Effector CD8-positive, alpha-beta T cell (primary cell): ENCODE measurements at regions not wholly inside any gene's neighbourhood (a gene's known extent, or its start where the extent isn't known, plus 50 kb on each side); places are given as distances from the start of the nearest gene placed in this dataset.

Experiments
- DNase-seq: peaks from one replicate; lab custom pipeline; 2025; lab: John Stamatoyannopoulos, UW

DNA sequence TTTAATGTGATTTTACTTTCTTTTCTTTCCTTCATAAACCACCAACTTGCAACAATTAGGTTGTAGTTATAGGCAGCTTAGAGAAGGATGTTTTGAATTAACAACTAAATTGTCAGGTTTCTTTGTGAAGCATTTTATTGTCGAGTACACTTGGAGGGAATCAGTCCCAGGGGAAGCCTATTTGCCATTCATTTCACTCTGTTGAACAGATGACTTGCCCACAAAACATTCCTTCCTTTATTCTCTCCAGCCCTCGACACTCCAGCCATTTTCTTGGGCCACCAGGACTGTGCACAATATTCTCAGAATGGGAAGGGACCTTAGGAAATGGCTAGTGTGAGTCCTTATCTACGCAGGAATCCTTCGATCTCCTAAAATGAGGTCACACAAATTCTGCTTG lies 620.6 kb downstream of the SOX6 start:
- no peak for DNase-seq

DNA sequence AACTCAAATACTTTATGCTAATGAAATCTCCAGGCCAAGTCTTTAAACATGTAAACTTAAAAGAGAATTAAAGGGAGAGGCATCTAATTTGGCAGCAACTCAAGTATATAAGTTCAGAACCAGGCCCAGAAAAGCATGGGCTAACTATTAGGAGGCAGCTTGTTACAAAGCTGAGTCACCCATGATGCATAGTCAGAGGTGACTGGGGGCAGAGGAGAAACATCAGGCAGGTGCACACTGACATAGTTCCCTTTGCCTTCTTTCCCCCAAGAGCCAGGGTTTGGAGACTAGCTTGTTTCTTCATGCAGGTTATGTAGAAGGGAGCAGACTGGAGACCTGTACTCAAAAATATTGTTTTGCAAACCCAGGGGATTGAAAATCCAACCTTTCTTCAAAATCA lies 619.0 kb downstream of the SOX6 start:
- no peak for DNase-seq

DNA sequence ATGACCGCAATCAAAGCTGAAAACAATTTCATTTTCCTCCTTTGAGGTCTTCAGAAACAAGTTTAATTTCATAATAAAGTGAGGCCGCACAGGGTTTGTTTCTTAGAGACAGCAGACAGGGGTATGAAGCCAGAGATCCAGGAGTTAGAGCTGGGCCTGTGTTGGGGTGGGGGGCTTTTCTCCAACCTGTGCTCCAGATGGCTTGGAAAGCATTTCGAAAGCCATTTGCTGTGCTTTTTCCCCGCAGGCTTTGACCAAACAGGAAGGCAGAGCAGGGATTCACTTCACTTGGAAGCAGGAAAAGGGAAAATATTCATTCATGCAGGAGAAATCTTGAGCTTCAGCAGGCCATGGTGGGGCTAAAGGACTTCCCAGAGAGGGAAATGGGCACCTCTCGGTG lies 617.4 kb downstream of the SOX6 start:
- DNase-seq = no peak

DNA sequence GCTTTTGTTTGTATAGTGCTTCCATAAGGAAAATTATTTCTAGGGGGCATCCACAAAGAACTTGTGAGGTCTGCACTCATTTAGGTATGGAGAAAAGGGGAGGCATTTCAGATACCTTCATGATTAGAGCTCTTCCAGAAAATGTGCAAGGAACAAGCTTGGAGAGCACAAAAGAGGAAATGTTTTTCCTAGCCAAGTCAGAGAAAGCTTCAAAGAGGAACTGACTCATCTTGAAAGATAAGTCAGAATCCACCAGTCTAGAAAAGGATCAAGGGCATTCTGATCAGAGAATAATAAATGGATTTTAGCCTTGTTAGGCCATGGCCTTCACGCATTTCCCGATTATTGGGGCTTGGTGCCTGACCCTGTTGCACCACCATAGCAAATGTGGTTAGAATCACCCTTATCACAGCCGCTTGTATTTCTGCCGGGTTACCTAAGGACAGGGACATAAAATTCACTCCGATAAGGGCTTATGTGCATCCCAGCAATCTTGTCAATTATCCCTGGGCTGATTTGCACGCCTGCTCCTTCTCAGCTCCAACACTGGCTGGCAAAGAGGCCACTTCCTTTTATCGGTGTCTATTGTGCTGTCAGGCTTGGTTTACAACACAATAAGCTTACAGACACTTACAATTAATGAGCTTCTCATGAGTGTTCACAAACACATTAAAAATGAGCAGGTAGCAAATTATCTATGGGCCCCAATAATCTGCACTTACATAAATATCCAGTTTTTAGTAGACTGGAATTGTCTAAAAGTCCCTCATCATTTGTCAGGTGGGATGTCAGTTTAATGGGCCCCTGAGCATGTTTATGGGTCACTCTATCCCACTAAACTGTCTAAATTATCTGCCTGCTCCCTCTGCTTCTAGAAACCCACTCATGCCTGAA lies 613.5 kb downstream of the SOX6 start:
- no peak for DNase-seq

DNA sequence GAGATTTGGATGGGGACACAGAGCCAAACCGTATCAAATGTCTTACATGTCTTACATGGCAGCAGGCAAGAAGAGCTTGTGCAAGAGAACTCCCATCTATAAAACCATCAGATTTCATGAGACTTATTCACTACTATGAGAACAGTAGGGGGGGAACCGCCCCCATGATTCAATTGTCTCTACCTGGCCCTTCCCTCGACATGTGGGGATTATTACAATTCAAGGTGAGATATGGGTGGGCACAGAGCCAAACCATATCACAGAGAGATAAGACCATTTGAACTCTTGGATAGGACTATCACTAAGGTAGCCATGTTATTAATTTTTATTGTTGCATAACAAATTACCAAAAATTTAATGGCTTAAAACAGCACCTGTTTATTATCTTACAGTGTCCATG lies 611.7 kb downstream of the SOX6 start:
- DNase-seq = no peak

DNA sequence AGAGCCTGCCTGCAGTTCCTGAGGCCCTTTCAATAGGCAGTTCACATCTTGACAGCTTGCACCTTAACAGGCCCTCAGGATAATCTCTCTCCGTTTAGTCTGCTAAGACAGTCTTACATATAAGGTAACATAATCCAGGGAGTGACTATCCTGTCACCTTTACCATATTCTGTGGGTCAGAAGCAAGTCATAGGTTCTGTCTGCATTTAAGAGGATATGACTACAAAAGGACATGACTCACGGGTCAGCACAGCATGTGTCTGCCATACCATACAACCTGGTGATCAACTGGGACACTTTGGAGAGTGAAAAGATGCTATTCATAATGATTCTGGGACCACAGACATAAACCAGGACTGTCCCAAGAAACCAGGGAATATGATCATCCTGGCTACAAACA lies 611.1 kb downstream of the SOX6 start:
- no peak for DNase-seq

DNA sequence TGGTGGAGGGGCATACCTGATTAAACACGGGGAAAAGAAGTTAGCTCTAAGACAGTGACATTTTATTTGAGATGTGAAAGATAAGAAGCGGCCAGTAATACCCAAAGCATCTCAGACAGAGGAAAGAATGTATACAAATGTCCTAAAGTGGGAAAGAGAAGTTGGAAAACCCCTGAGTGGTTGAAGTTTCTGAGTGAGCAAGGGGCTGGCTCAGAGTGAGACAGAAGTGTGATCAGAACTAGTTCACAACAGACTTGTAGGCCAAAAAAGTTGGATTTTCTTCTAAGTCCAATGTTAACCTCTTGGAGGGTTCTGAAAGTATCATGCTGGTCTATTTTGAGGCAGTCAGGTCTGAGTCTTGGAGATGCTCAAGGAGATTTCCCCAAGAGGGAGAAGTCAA lies 608.7 kb downstream of the SOX6 start:
- DNase-seq = no peak

DNA sequence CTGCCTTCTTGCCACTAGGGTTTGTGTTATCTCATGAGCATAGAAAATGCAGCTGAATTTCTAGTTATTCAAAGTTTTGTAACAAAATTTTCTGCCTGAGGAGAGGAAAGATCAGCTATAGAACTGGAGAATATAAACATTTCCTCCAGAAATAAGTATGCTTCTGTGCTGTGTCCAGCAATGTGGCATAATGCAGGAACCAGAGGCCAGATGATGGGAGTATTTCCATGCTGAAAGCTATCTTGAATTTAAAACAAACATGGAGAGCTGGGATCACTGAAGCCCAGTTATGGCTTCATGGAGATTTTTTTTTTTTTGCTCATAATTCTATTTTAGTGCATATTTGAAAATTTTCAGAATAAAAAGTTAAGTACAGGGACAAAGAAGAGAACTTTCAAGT lies 608.2 kb downstream of the SOX6 start:
- DNase-seq = no peak

DNA sequence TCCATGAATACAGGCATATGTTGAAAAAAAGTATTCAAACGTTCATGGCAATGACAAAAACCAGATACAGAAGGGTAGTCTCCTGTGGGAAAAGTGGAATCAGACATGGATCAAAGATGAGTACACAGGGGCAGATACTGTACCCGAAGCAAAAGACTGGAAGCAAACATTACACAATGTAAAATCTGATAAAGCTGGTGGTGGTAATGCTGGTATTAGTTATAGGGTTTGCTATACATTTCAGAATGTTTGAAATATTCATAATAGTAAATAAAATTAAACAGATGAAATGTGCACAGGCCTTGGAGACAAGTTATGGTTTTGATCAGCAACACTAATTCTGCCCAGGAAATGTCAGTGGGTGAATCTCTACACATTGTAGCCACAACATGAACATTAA lies 607.6 kb downstream of the SOX6 start:
- no peak for DNase-seq

DNA sequence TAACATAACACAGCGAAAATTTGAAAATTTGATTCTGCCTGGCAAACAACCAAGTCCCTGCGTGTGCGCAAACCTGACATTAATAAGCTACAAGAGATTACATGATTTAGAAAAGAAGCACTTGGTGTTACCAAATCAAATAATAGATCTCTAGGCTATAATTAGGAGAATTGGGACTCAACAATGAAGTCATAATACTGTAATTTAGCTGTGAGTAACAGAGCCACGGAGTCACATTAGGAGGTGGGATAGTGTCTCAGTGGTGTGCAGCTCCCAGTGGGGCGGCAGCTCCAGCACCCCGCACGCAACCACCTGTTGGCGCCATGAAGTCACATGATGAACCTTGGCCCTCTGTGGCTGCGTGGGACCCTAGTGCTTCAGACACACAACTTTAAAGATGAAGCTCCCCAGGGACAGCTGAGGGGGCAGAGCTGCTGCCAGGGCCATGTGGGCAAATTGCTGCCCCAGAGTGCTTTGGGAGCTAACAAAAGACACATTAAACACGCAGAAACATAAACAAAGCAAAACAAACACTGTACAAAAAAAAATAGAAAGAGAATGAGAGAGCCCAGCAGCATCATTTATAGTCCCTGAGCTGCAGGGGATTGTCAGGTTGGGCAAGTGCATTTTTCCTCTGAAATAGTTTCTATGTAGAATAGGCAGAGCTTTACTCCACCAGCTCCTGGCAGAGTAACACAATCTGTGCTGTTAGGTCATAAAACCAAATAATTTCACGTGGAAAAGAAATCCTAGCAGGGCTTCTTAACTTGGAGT lies 605.6 kb downstream of the SOX6 start:
- no peak for DNase-seq

DNA sequence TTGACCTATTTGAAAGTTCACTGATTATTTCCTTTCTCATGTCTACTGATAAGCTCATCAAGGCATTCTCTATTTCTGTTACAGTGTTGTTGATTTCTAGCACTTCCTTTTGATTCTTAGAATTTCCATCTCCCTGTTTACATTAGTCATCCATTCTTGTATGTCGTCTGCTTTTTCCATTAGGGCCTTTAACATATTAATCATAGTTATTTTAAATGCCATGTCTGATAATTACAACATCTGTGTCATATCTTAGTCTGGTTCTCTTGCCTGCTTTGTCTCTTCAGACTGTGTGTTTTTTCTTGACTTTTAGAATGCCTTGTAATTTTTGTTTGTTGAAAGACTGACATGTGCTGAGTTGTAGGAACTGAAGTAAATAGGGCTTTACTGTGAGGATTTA lies 602.1 kb downstream of the SOX6 start:
- DNase-seq = no peak

DNA sequence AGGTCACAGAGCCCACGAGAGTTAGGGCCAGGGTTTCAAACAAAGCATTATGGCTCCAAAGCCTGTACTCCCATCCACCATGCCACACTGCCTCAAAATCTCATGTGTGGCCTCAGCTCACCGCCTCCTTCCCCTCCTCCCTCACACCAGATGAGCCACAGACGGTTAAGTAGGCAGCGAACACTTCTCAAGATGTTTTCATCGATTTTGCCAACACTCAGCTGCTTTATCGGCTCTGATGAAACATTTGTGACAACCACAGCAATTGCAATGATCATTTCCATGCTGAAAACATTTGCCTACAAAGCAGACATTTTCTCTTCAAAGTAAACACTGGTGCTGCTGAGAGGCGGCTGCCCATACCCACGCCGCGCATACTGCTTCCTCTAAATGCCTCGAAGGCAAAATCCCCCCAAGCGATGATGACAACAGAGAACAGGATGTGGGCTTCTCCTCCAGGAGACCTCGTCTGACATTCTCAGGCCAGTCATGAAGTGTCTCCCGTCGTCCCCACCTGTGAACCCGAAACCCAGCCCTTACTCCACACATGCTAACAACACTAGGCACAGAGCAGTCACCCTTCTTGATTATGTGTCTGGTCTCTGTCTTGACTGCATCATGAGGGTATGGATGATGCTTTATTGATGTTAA lies 599.2 kb downstream of the SOX6 start:
- DNase-seq = no peak

DNA sequence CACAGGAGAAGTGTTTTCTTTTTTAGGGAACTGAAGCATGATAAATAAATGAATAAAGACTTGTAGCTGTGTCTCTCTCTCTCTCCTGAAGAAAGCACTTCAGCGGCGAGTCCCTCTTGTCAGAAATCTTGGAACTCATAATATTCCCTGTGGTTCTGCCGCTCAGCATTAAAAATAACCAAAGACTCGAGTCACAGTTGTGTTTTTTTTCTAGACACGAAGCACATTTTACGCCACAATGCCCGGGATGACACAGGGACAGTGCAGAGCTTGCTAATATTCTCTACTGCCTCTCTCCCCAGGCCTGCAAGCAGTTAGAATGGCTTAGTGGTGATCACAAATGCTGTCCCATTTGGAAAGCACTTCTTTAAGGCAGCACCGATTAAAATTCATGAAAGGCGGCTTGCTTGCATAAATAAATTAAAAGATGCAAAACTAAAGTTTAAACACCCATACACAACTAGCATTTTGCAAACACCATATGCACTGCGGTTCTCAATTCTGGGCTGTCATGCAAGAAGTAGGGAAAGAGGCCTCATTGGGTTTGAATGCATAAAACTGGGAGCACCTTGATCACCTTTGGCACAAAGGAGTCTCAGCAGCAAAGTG lies 597.4 kb downstream of the SOX6 start:
- no peak for DNase-seq

DNA sequence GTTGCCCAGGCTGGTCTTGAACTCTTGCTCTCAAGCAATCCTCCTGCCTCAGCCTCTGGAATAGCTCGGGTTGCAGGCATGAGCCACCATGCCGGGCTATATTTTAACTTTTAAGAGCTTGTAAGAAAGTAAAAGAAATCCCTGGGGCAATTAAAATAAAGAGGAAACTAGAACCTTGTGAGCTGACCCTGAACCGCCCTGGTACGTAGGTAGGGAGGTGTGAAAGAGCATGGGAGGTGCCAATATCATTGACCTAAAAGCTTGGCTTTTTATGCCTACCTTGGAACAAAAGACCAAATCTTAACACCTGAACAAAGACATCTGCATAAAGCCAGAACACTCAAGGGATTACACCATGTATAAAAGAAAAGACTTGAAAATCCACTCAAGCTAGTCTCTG lies 595.1 kb downstream of the SOX6 start:
- DNase-seq = no peak

DNA sequence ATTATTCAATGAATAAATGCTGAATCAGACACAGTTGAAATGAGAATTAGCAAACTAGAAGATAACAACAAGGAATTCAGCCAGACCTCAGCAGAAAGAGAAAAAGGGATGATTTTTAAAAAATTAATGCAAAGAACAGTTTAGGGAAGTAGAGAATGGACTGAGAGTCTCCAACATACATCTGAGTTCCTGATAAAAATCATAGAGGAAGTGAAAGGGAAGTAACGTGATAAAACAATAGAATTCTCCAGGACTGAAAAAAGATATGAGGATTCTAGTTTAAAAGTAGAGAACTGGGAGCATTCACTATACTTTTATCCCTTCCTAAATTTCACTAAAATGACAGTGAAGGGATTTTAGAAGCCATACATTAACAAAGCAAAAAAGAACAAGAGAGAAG lies 592.0 kb downstream of the SOX6 start:
- DNase-seq = no peak

DNA sequence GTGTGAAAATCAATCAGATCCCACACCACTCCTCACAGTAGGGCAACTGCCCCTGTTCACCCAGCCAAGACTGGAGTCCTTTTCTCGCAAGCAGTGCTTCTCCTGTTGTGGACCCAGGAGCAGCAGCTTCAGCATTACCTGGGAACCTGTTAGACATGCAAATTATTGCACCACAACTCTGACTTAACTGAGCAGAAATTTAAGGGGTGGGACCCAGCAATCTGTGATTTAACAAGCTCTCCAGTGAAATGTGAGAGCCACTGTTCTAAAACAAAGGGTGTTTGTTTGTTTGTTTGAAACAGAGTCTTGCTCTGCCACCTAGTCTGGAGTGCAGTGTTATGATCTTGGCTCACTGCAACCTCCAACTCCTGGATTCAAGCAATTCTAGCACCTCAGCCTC lies 591.4 kb downstream of the SOX6 start:
- DNase-seq = no peak

DNA sequence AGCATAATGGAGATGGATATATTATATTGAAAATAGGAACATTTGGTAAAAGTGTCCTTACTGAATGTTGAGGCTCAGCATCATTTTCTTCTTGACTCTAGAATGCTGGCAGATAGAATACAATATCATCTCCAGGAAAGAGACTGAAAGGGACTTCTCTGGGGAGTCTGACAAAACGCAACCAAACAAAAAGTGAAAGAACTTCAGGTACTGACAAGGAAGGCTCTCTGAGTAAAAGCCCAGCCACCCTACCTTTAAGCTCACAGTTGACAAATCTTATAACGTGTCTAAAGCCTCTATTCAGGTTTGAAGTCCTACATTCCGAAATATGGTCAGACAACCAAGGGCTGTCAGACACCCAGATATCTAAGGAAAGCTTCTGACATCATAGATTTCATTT lies 590.8 kb downstream of the SOX6 start:
- DNase-seq = no peak

DNA sequence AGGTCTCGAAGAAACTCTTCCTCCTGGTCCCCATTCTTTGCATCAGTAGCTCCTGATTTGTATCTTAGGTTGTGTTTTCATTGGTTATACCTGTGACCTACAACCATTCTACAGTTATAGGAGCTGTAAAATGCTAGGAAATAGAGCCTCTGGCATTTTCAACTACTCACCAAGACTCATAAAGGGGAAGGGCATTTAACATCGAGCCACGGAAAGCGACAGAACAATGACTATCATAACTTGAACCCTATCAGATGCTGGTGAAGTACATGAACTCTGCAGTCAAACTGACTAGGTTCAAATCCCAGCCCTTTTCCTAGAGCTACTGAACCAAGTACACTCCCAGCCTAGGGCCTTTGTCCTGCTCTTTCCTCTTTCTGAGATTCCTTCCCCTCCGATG lies 588.0 kb downstream of the SOX6 start:
- no peak for DNase-seq

DNA sequence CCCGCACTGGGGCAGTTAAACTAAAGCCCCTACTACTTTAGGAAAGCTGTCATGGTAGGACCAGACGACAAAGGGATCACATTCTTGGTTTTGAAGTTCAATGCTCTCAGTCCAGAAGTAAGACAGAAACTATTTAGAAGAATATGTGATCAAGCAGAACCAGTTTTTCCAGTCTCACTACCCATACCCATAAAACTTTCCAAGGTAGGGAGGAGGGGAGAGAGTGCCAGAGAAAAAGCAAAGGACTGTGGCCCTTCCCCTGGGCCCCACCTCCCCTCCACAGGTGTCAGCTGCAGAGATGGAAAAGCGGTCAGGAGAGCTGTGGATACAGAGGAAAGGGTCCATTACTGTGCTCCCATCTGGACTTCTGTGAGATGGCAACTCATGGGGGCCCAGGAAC lies 587.1 kb downstream of the SOX6 start:
- DNase-seq = no peak

DNA sequence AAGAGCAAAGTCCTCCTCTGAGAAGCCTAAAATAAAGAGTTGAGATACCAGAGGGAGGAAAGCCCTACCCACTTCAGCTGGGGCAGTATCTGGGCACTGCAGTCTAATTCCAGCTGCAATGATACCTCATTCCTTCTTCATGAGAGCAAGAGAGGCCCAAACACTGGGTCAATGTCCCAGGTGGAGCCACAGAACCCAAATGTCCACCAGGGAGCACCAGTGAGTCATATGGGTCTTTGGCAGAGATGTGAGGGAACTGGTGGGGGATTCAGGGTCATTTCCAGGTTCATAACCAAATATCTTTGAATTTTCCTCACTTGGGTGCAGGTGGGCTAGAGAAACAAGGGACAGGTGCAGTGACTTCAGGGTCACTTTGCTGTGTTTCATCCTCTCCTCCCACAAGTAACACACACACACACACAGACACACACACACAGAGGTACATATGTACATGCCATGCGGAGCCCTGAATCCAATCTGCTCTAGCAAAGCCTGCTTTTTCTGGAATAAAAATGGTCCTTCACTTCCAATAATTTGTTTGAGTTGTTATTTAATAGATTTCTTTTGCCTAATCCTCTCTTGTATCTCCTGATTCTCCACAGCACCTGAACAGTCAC lies 585.4 kb downstream of the SOX6 start:
- no peak for DNase-seq

DNA sequence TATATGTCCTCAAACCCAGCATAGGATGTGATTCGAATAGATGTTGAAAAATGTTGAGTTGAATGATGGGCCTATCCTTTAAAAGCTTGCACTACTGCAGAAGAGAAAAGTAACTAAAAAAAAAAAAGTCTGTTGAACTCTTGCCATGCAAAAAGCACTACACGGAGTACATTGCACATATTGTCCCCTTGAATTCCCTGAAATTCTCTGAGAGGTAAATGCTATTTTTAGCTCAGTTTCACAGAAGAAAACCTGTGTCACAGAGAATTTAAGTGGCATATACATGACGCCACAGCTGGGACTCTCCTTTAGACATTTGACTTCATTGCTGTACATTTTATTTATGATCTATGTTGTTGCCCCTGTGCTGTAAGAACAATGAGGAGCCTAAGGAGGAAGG lies 583.8 kb downstream of the SOX6 start:
- DNase-seq = no peak

DNA sequence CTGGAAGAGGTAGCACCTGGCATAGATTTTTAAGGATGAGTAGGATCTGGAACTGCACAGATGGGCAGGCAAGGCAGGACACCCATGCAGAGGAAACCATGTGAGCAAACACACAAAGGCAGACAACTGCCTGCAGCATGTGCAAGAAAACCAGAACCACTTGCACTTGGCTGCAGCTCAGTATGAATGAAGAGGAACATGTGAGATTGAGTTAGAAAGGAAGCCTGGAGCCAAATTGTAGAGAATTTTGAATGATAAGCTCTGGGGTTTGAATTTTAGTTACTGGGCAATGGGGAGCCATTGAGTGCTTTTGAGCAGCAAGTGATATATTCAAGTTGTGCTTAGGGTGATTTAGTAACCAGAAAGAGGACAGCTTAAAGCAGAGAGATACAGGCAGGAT lies 583.4 kb downstream of the SOX6 start:
- no peak for DNase-seq
